ENCODE measurements at regions not wholly inside any gene's neighbourhood (a gene's known extent, or its start where the extent isn't known, plus 50 kb on each side); places are given as distances from the start of the nearest gene placed in this dataset.

DNA sequence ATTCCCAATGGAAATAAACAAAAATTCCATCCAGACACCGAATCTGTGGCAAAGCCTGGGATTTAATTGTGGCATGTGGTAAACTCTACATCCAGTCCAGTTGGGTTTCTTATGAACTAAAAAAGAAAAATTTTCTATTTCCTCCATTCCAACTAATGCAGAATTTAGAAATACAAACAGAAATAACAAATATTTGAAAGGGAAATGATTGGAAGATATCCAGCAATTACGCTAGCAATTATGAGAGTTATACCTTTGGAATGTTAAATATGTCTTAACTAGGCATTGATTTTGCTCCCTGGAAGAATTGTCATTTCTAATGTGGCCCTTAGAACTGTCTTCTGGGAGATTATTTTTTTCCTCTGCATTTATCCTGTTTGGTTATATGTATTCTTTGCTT, 421.4 kb upstream of the KLHL1 start:
- TF ChIP-seq, protein P1, sequence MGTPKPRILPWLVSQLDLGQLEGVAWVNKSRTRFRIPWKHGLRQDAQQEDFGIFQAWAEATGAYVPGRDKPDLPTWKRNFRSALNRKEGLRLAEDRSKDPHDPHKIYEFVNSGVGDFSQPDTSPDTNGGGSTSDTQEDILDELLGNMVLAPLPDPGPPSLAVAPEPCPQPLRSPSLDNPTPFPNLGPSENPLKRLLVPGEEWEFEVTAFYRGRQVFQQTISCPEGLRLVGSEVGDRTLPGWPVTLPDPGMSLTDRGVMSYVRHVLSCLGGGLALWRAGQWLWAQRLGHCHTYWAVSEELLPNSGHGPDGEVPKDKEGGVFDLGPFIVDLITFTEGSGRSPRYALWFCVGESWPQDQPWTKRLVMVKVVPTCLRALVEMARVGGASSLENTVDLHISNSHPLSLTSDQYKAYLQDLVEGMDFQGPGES (IDR thresholded peaks at IDR 0.05; ENCODE audit: low read depth, low read length): no peak
- TF ChIP-seq MXI1 (IDR thresholded peaks at IDR 0.05; ENCODE audit: low read depth, low read length) (no peak), POLR2AphosphoS5 (IDR thresholded peaks at IDR 0.05; ENCODE audit: low read depth, low read length) (no peak), EP300 (IDR thresholded peaks at IDR 0.05; ENCODE audit: borderline replicate concordance in 1 of 2, low read depth in 1 of 2, low read length in 1 of 2) (no peak), TEAD4 (IDR thresholded peaks at IDR 0.05; ENCODE audit: borderline replicate concordance, insufficient read depth) (no peak), USF2 (IDR thresholded peaks at IDR 0.05; ENCODE audit: borderline replicate concordance, low read depth, low read length) (no peak), RAD21 (IDR thresholded peaks at IDR 0.05; ENCODE audit: low read length) (no peak), GATA2 (CRISPR knock-in tag; IDR thresholded peaks at IDR 0.05) (no peak), RFX5 (IDR thresholded peaks at IDR 0.05; ENCODE audit: low read length) (no peak), SMC3 (IDR thresholded peaks at IDR 0.05; ENCODE audit: low read depth, low read length) (no peak)
- TF ChIP-seq, protein P2, sequence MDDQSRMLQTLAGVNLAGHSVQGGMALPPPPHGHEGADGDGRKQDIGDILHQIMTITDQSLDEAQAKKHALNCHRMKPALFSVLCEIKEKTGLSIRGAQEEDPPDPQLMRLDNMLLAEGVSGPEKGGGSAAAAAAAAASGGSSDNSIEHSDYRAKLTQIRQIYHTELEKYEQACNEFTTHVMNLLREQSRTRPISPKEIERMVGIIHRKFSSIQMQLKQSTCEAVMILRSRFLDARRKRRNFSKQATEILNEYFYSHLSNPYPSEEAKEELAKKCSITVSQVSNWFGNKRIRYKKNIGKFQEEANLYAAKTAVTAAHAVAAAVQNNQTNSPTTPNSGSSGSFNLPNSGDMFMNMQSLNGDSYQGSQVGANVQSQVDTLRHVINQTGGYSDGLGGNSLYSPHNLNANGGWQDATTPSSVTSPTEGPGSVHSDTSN (IDR thresholded peaks at IDR 0.05): no peak
- TF ChIP-seq, protein P3, sequence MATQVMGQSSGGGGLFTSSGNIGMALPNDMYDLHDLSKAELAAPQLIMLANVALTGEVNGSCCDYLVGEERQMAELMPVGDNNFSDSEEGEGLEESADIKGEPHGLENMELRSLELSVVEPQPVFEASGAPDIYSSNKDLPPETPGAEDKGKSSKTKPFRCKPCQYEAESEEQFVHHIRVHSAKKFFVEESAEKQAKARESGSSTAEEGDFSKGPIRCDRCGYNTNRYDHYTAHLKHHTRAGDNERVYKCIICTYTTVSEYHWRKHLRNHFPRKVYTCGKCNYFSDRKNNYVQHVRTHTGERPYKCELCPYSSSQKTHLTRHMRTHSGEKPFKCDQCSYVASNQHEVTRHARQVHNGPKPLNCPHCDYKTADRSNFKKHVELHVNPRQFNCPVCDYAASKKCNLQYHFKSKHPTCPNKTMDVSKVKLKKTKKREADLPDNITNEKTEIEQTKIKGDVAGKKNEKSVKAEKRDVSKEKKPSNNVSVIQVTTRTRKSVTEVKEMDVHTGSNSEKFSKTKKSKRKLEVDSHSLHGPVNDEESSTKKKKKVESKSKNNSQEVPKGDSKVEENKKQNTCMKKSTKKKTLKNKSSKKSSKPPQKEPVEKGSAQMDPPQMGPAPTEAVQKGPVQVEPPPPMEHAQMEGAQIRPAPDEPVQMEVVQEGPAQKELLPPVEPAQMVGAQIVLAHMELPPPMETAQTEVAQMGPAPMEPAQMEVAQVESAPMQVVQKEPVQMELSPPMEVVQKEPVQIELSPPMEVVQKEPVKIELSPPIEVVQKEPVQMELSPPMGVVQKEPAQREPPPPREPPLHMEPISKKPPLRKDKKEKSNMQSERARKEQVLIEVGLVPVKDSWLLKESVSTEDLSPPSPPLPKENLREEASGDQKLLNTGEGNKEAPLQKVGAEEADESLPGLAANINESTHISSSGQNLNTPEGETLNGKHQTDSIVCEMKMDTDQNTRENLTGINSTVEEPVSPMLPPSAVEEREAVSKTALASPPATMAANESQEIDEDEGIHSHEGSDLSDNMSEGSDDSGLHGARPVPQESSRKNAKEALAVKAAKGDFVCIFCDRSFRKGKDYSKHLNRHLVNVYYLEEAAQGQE (IDR thresholded peaks at IDR 0.05; ENCODE audit: low read depth, low read length): no peak
- TF ChIP-seq, protein P4, sequence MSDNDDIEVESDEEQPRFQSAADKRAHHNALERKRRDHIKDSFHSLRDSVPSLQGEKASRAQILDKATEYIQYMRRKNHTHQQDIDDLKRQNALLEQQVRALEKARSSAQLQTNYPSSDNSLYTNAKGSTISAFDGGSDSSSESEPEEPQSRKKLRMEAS (IDR thresholded peaks at IDR 0.05; ENCODE audit: low read depth): no peak

More for the DNA sequence above, 421.4 kb upstream of the KLHL1 start:
- Histone ChIP-seq H3F3A (replicated peaks; ENCODE audit: insufficient read depth) (no peaks in the 10 kb centered on the region), H2AFZ (ENCODE audit: low read depth) (no peak overlapping the region), H4K20me1 (ENCODE audit: insufficient read depth) (no peaks in the 10 kb centered on the region), H3K4me2 (no peak overlapping the region), H3K27ac (ENCODE audit: low read depth in 2 of 2, low read length in 1 of 2) (no peak overlapping the region), H3K79me2 (ENCODE audit: insufficient read depth) (no peaks in the 10 kb centered on the region), H3K9ac (no peak overlapping the region), H3K9me3 (no peaks in the 10 kb centered on the region), H3K9me2 (no peaks in the 10 kb centered on the region), H3K4me3 (ENCODE audit: low read depth in 2 of 2, low read length in 1 of 2) (no peak overlapping the region), H3K27me3 (ENCODE audit: insufficient read depth) (no peaks in the 10 kb centered on the region), H3K4me1 (ENCODE audit: control insufficient read depth in 1 of 2, insufficient read depth in 2 of 2, low read depth in 1 of 2, low read length in 1 of 2) (peaks cover 0 to 3% of the 10 kb centered on the region in 2 experiments; a peak in 2 of 4 replicates), H3K36me3 (replicated peaks in 1 of 2; ENCODE audit: control insufficient read depth in 1 of 2, insufficient read depth in 2 of 2, low read length in 1 of 2) (no peaks in the 10 kb centered on the region)
- WGBS (ENCODE audit: low lambda C conversion rate): 28% methylated on average over 2 of the region's 2 CpGs
- ChIA-PET CTCF (interaction anchor here (1.3 kb wide), 1 partner anchor 38 kb away, joined by 4 read pairs; no protein-coding TSS in a partner anchor), POLR2A (no interaction called here)
- no peak for DNase-seq
